NCI-H1048 (cell line): ENCODE measurements at regions not wholly inside any gene's neighbourhood (a gene's known extent, or its start where the extent isn't known, plus 50 kb on each side); places are given as distances from the start of the nearest gene placed in this dataset.

ENCODE experiments used
- DNase-seq: peaks from one replicate; lab custom pipeline; 2025; lab: John Stamatoyannopoulos, UW

- no peak for DNase-seq
These were observed 452.5 kb downstream of the MCTP2 start for GRCh38 chr15:94683902-94684301.

- DNase-seq, result no peak
These were observed 459.8 kb downstream of the MCTP2 start for GRCh38 chr15:94691169-94691568.

- no peak for DNase-seq
These were observed 461.3 kb downstream of the MCTP2 start for GRCh38 chr15:94692710-94693109.

- DNase-seq, result no peak
These were observed 468.9 kb downstream of the MCTP2 start for GRCh38 chr15:94700211-94700610.

GRCh38 chr15:94701281-94701985, 470.1 kb downstream of the MCTP2 start:
- no peak for DNase-seq

- DNase-seq, result no peak
These were observed 472.2 kb downstream of the MCTP2 start for GRCh38 chr15:94703596-94703995.

- DNase-seq, result no peak
These were observed 473.1 kb downstream of the MCTP2 start for GRCh38 chr15:94704421-94704820.

GRCh38 chr15:94704946-94705345, 473.6 kb downstream of the MCTP2 start:
- no peak for DNase-seq

GRCh38 chr15:94709319-94709718, 478.0 kb downstream of the MCTP2 start:
- no peak for DNase-seq

GRCh38 chr15:94722024-94722636, 490.8 kb downstream of the MCTP2 start:
- no peak for DNase-seq

GRCh38 chr15:94723801-94724200, 492.4 kb downstream of the MCTP2 start:
- DNase-seq, result no peak

- no peak for DNase-seq
These were observed 499.9 kb downstream of the MCTP2 start for GRCh38 chr15:94731286-94731685.

- DNase-seq, result no peak
These were observed 503.1 kb downstream of the MCTP2 start for GRCh38 chr15:94734460-94734859.

- DNase-seq, result no peak
These were observed 504.9 kb downstream of the MCTP2 start for GRCh38 chr15:94736236-94736635.

- DNase-seq, result no peak
These were observed 508.3 kb downstream of the MCTP2 start for GRCh38 chr15:94739639-94740038.

GRCh38 chr15:94740469-94740868, 509.1 kb downstream of the MCTP2 start:
- no peak for DNase-seq

GRCh38 chr15:94743668-94744067, 512.3 kb downstream of the MCTP2 start:
- no peak for DNase-seq

- no peak for DNase-seq
These were observed 512.9 kb downstream of the MCTP2 start for GRCh38 chr15:94744080-94744793.

- no peak for DNase-seq
These were observed 514.0 kb downstream of the MCTP2 start for GRCh38 chr15:94745371-94745770.

GRCh38 chr15:94747510-94747909, 516.1 kb downstream of the MCTP2 start:
- DNase-seq, result no peak

- DNase-seq, result no peak
These were observed 518.7 kb downstream of the MCTP2 start for GRCh38 chr15:94749811-94750617.

GRCh38 chr15:94760348-94760747, 529.0 kb downstream of the MCTP2 start:
- no peak for DNase-seq
